OCI-LY3 (cell line): ENCODE measurements at regions not wholly inside any gene's neighbourhood (a gene's known extent, or its start where the extent isn't known, plus 50 kb on each side); places are given as distances from the start of the nearest gene placed in this dataset.

Experiments used
- H2AFZ ChIP-seq: fragments of 200-600, 300-600 bp; shearing (Covaris generic); 2 replicates; pipeline ENCODE4 v1.6.0; 2014; ENCODE audit warnings: antibody characterized with exemption, low read depth, low read length
- H3K27ac ChIP-seq: fragments of 200-600, 300-600 bp; sonication (generic); 2 replicates; pipeline ENCODE4 v1.5.1; 2014; ENCODE audit warnings: mild to moderate bottlenecking, low read length, moderate library complexity, mixed read lengths
- H3K27me3 ChIP-seq: fragments of 200-600, 300-600 bp; sonication (generic); 2 replicates; pipeline ENCODE4 v1.6.1; 2014; ENCODE audit warnings: low read depth, low read length, mixed read lengths
- H3K36me3 ChIP-seq: fragments of 200-600, 300-600 bp; sonication (generic); replicated peaks from 2 replicates; pipeline ENCODE3; 2014; ENCODE audit warnings: low read depth, low read length, mixed read lengths
- H3K4me1 ChIP-seq: fragments of 300-600, 200-600 bp; sonication (generic); 2 replicates; pipeline ENCODE4 v1.6.1; 2014; ENCODE audit warnings: low read length, mixed read lengths
- H3K4me2 ChIP-seq: fragments of 200-600, 300-600 bp; sonication (generic); 2 replicates; pipeline ENCODE4 v1.6.1; 2014; ENCODE audit warnings: low read length, mixed read lengths
- H3K4me3 ChIP-seq: fragments of 300-600, 200-600 bp; sonication (generic); 2 replicates; pipeline ENCODE4 v1.5.1; 2014; ENCODE audit warnings: antibody characterized with exemption, mild to moderate bottlenecking, low read length, moderate library complexity
- H3K79me2 ChIP-seq: fragments of 300-600, 200-600 bp; shearing (Covaris generic); 2 replicates; pipeline ENCODE4 v1.6.1; 2014; ENCODE audit warnings: mild to moderate bottlenecking, low read length, mixed read lengths
- H3K9ac ChIP-seq: fragments of 300-600, 200-600 bp; shearing (Covaris generic); 2 replicates; pipeline ENCODE4 v1.6.0; 2014; ENCODE audit warnings: mild to moderate bottlenecking, low read length, moderate library complexity
- H3K9me3 ChIP-seq: fragments of 200-600, 300-600 bp; shearing (Covaris generic); 2 replicates; pipeline ENCODE4 v1.6.1; 2014; ENCODE audit warnings: low read length, mixed read lengths; ENCODE audit not compliant: insufficient read depth
- H4K20me1 ChIP-seq: fragments of 200-600, 300-600 bp; sonication (generic); 2 replicates; pipeline ENCODE4 v1.6.1; 2016; ENCODE audit warnings: low read length, mixed read lengths; ENCODE audit not compliant: insufficient read depth
- EZH2phosphoT487 ChIP-seq: fragments of 200-600 bp; shearing (Covaris generic); IDR thresholded peaks from 2 replicates; pipeline ENCODE4 v1.6.1; 2018; ENCODE audit warnings: antibody characterized with exemption, mixed run types, low read depth
- TF ChIP-seq, protein P1 (sequence below): fragments of 200-600, 300-600 bp; sonication (generic); IDR thresholded peaks from 2 replicates; pipeline ENCODE4 v1.5.1; 2014; ENCODE audit warnings: antibody characterized with exemption, low read length, low read depth

DNA sequence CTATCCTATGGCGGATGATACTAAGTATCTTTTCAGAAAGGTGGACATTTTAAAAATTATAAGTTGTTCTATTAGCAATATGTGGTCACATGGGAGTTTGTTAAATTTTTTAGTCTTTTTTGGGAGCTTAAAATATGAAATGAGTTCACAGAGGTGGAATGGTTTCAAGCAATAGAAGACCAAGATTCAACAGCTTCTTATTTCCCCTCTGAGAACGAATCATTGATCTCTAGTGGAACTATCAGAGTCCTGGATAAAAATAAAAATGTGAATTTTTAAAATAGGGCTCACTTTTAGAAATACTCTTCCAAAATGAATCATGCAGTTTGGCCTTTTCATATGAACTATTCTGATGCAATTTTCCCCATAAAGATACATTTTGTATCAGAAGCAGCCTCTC is 467.7 kb upstream of the KLF6 start:
- Histone ChIP-seq H3K4me2 (no peak overlapping the region), H4K20me1 (no peaks in the 10 kb centered on the region), H3K9me3 (no peaks in the 10 kb centered on the region), H3K36me3 (no peaks in the 10 kb centered on the region), H3K4me3 (no peak overlapping the region), H3K27ac (no peak overlapping the region), H3K4me1 (no peaks in the 10 kb centered on the region), H3K79me2 (no peaks in the 10 kb centered on the region), H3K9ac (no peak overlapping the region), H2AFZ (no peak overlapping the region), H3K27me3 (no peaks in the 10 kb centered on the region)
- TF ChIP-seq, protein P1, sequence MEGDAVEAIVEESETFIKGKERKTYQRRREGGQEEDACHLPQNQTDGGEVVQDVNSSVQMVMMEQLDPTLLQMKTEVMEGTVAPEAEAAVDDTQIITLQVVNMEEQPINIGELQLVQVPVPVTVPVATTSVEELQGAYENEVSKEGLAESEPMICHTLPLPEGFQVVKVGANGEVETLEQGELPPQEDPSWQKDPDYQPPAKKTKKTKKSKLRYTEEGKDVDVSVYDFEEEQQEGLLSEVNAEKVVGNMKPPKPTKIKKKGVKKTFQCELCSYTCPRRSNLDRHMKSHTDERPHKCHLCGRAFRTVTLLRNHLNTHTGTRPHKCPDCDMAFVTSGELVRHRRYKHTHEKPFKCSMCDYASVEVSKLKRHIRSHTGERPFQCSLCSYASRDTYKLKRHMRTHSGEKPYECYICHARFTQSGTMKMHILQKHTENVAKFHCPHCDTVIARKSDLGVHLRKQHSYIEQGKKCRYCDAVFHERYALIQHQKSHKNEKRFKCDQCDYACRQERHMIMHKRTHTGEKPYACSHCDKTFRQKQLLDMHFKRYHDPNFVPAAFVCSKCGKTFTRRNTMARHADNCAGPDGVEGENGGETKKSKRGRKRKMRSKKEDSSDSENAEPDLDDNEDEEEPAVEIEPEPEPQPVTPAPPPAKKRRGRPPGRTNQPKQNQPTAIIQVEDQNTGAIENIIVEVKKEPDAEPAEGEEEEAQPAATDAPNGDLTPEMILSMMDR, result no peak
- no peak for TF ChIP-seq EZH2phosphoT487

DNA sequence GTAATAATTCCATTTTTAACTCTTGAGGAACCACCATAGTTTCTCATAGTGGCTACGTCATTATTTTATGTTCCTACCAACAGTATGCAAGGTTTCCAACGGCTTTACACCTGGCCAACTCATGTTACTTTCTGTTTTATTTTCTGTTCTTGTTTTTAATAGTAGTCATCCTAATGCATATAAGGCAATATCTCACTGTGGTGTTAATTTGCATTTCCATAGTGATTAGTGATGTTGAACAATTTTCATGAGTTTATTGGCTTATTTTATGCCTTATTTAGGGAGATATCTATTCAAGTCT is 465.5 kb upstream of the KLF6 start:
- no peak for TF ChIP-seq EZH2phosphoT487
- TF ChIP-seq, protein P1, result no peak
- H3K9ac ChIP-seq, result no peak overlapping the region
- no peaks in the 10 kb centered on the region for H3K79me2 ChIP-seq
- no peaks in the 10 kb centered on the region for H4K20me1 ChIP-seq
- H3K4me3 ChIP-seq, result no peak overlapping the region
- H3K4me1 ChIP-seq, result no peaks in the 10 kb centered on the region
- H3K9me3 ChIP-seq, result no peaks in the 10 kb centered on the region
- H3K27me3 ChIP-seq, result no peaks in the 10 kb centered on the region
- H2AFZ ChIP-seq, result no peak overlapping the region
- no peak overlapping the region for H3K4me2 ChIP-seq
- H3K27ac ChIP-seq, result no peak overlapping the region
- H3K36me3 ChIP-seq, result no peaks in the 10 kb centered on the region

DNA sequence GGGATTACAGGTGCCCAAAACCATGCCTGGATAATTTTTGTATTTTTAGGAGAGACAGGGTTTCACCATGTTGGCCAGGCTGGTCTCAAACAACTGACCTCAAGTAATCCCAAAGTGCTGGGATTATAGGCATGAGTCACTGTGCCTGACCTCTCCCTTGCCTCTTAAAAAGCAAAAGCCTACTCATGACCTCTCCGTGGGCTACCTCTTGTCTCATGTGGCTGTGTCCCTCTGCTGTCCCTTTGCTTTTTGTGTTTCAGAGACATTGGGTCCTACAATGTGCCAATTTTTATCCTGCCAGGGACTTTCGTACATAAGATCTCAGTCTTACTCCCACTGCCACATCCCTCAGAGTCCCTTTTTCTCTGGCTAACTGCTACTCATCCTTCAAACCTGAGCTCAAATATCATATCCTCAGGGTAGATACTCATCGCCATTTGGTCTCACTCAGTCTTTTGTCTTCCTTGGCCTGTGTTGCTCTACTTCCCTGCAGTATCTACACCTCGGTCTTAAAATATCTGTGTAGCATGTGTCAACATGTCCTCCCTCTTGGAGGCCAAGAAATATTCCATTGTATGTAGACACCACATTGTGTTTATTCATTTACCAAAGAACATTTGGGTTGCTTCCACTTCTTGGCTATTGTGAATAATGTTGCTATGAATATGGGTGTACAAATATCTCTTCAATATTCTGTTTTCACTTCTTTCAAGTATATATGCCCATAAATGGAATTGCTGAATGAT is 465.0 kb upstream of the KLF6 start:
- no peaks in the 10 kb centered on the region for H3K4me1 ChIP-seq

DNA sequence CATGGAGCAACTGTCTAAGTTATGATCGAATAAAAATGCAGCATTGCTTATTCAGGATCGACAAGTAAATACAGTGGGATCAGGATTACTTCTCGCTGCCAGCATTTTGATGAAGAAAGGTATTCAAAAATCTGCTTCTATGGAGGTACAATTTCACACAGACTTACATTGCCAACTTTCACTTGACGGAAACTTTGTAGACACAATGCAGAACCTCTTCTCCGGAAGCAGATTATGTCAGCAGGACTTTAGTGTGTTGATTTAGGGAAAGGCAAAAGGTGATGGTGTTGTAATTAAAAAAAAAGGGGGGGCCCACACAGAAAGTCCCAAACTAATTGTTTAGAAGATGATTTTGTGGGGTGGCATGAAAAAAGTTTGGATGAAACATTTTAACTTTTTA is 462.4 kb upstream of the KLF6 start:
- H4K20me1 ChIP-seq, result no peaks in the 10 kb centered on the region
- no peaks in the 10 kb centered on the region for H3K4me1 ChIP-seq
- no peaks in the 10 kb centered on the region for H3K36me3 ChIP-seq
- TF ChIP-seq, protein P1, result no peak
- TF ChIP-seq EZH2phosphoT487, result no peak
- H3K4me3 ChIP-seq, result no peak overlapping the region
- H3K79me2 ChIP-seq, result no peaks in the 10 kb centered on the region
- H3K27ac ChIP-seq, result no peak overlapping the region
- no peak overlapping the region for H3K9ac ChIP-seq
- H3K9me3 ChIP-seq, result no peaks in the 10 kb centered on the region
- no peak overlapping the region for H2AFZ ChIP-seq
- H3K27me3 ChIP-seq, result no peaks in the 10 kb centered on the region
- no peak overlapping the region for H3K4me2 ChIP-seq

More for the DNA sequence above, 465.0 kb upstream of the KLF6 start:
- Histone ChIP-seq H4K20me1 (no peaks in the 10 kb centered on the region), H3K27ac (no peak overlapping the region), H3K4me3 (no peak overlapping the region), H3K4me2 (no peak overlapping the region), H3K9me3 (no peaks in the 10 kb centered on the region), H2AFZ (no peak overlapping the region), H3K9ac (no peak overlapping the region), H3K79me2 (no peaks in the 10 kb centered on the region), H3K36me3 (no peaks in the 10 kb centered on the region), H3K27me3 (no peaks in the 10 kb centered on the region)
- TF ChIP-seq, protein P1, result no peak
- TF ChIP-seq EZH2phosphoT487, result no peak
